Inferior parietal cortex (tissue), 1 donor: ENCODE measurements at regions not wholly inside any gene's neighbourhood (a gene's known extent, or its start where the extent isn't known, plus 50 kb on each side); places are given as distances from the start of the nearest gene placed in this dataset.
"Not testable (repeated sequence)": the region's sequence is repeated elsewhere in the genome, so short reads cannot be mapped to it uniquely, and the experiment has no call there.

Source experiments
- DNase-seq: peaks from one replicate; pipeline ENCODE4 v3.0.0-alpha.2; 2016; ENCODE audit errors: extremely low spot score

GRCh38 chr1:206405282-206405681, 65.0 kb upstream of the IKBKE start:
- not testable (repeated sequence) for DNase-seq

- DNase-seq: not testable (repeated sequence)
Observed at GRCh38 chr1:206408371-206409288, 61.6 kb upstream of the IKBKE start.

GRCh38 chr1:206411321-206411720, 59.0 kb upstream of the IKBKE start:
- no peak for DNase-seq

GRCh38 chr1:206415942-206416341, 54.3 kb upstream of the IKBKE start:
- no peak for DNase-seq

- DNase-seq: no peak
Observed at GRCh38 chr1:206417774-206418614, 52.3 kb upstream of the IKBKE start.

- no peak for DNase-seq
Observed at GRCh38 chr1:206419250-206419649, 51.0 kb upstream of the IKBKE start.

- DNase-seq: no peak
Observed at GRCh38 chr1:206419783-206420182, 50.5 kb upstream of the IKBKE start.

GRCh38 chr1:206420471-206420870, 49.8 kb upstream of the IKBKE start:
- no peak for DNase-seq
